NT2/D1 (cell line): ENCODE measurements at regions not wholly inside any gene's neighbourhood (a gene's known extent, or its start where the extent isn't known, plus 50 kb on each side); places are given as distances from the start of the nearest gene placed in this dataset.

ENCODE experiments used
- YY1 ChIP-seq: IDR thresholded peaks from 2 replicates; pipeline ENCODE4 v1.6.1; 2011; ENCODE audit not compliant: insufficient read length, insufficient read depth
- ZNF274 ChIP-seq: IDR thresholded peaks from 2 replicates; pipeline ENCODE4 v1.6.1; 2011; ENCODE audit warnings: mild to moderate bottlenecking, low read depth, low read length

DNA sequence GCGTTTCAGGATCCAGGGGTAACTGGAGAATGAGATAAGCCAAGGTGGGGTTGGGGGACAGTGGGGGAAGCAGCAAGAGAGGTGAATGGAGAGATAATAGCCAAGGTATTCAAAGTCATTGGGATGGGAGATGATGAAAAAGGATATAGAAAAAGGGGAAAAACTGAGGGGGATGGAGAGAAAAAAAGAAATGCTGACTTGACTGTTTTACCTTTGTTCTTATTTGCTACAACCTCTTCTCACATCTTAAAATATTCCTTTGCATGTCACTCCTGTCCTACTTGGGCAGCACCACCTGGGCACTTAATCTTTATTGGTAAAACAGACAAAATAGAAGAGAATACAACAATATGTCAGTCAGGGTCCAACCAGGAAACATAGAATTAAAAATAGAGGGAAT, 56.0 kb upstream of the FNDC3A start:
- TF ChIP-seq YY1 (no peak), ZNF274 (no peak)
